ENCODE measurements at regions not wholly inside any gene's neighbourhood (a gene's known extent, or its start where the extent isn't known, plus 50 kb on each side); places are given as distances from the start of the nearest gene placed in this dataset.

DNA sequence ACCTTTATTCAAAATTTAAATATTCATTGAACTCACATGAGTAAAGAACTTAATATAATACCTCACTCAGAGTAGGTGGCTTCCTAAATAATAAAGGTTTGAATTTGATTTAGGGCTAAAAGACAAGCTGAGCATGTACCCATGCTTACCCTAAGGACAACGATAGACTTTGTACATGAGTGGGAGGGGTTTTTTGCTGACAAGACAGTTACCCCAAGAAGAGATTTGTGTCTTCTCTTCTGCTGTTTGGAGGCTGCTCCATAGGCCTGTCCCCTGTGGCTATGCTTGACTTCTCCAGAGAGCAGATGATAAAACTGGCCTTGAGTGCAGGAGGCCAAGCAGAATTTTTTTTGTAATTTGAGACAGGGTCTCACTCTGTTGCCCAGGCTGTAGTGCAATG lies 383.9 kb downstream of the TMEM182 start:
- Histone ChIP-seq H3K27ac (no peak overlapping the region), H3K4me1 (no peaks in the 10 kb centered on the region), H3K27me3 (no peaks in the 10 kb centered on the region), H3K36me3 (no peaks in the 10 kb centered on the region), H3K4me3 (no peak overlapping the region), H3K9ac (ENCODE audit: low read depth in 2 of 2, low read length in 2 of 2) (no peak overlapping the region), H3K9me3 (no peaks in the 10 kb centered on the region)
- intact Hi-C loops (cut with DNase I): no loop called here
- TF ChIP-seq, protein P1, sequence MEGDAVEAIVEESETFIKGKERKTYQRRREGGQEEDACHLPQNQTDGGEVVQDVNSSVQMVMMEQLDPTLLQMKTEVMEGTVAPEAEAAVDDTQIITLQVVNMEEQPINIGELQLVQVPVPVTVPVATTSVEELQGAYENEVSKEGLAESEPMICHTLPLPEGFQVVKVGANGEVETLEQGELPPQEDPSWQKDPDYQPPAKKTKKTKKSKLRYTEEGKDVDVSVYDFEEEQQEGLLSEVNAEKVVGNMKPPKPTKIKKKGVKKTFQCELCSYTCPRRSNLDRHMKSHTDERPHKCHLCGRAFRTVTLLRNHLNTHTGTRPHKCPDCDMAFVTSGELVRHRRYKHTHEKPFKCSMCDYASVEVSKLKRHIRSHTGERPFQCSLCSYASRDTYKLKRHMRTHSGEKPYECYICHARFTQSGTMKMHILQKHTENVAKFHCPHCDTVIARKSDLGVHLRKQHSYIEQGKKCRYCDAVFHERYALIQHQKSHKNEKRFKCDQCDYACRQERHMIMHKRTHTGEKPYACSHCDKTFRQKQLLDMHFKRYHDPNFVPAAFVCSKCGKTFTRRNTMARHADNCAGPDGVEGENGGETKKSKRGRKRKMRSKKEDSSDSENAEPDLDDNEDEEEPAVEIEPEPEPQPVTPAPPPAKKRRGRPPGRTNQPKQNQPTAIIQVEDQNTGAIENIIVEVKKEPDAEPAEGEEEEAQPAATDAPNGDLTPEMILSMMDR (IDR thresholded peaks at IDR 0.05): no peak
- no peak for DNase-seq

DNA sequence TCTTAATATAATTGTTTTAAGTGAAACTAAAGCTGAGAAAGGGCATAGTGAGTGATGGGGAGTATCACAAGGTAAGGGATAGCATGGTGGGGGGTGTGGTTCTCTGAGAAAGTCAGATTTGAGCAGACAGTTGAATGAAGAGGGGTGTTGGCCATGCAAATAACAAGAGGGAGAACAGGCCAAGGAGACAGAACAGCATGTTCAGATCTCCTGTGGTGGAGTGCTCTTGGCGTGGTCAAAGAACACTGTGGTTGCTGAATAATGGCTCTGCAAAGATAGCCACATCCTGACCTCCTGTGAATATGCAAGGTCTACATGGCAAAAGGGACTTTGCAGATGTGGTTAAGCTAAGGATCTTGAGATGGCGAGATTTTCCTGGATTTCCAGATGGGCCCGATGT lies 389.2 kb downstream of the TMEM182 start:
- Histone ChIP-seq H3K9ac (ENCODE audit: low read depth in 2 of 2, low read length in 2 of 2) (no peak overlapping the region), H3K4me1 (no peaks in the 10 kb centered on the region), H3K9me3 (no peaks in the 10 kb centered on the region), H3K27ac (no peak overlapping the region), H3K36me3 (no peaks in the 10 kb centered on the region), H3K27me3 (no peaks in the 10 kb centered on the region), H3K4me3 (no peak overlapping the region)
- TF ChIP-seq, protein P1 (IDR thresholded peaks at IDR 0.05): no peak
- intact Hi-C loops (cut with DNase I): no loop called here
- DNase-seq: no peak

DNA sequence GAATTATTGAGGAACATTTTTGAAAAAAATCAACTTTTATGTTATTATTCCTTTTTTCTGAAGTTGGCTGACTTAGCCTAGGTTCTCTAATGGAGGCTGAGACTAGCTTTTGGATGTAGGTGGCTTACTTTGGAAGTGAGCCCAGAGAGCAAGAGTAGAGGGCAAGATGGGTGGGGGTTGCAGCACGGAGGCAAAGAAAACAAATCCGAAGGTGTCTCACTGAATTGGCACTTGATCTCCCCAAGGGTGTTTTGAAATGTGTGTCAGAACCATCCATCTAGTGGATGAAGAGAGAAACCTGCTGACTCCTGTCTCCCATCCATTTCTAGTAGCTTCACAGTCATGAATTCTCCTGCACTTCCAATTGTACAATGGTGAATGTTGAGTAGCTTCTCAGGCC lies 390.7 kb downstream of the TMEM182 start:
- no peaks in the 10 kb centered on the region for H3K4me1 ChIP-seq
- no peaks in the 10 kb centered on the region for H3K27me3 ChIP-seq
- no peaks in the 10 kb centered on the region for H3K9me3 ChIP-seq
- TF ChIP-seq, protein P1 (IDR thresholded peaks at IDR 0.05): no peak
- no peaks in the 10 kb centered on the region for H3K36me3 ChIP-seq
- no peak overlapping the region for H3K27ac ChIP-seq
- no peak for DNase-seq
- intact Hi-C loops (cut with DNase I): no loop called here
- H3K4me3 ChIP-seq: no peak overlapping the region
- no peak overlapping the region for H3K9ac ChIP-seq (ENCODE audit: low read depth in 2 of 2, low read length in 2 of 2)

DNA sequence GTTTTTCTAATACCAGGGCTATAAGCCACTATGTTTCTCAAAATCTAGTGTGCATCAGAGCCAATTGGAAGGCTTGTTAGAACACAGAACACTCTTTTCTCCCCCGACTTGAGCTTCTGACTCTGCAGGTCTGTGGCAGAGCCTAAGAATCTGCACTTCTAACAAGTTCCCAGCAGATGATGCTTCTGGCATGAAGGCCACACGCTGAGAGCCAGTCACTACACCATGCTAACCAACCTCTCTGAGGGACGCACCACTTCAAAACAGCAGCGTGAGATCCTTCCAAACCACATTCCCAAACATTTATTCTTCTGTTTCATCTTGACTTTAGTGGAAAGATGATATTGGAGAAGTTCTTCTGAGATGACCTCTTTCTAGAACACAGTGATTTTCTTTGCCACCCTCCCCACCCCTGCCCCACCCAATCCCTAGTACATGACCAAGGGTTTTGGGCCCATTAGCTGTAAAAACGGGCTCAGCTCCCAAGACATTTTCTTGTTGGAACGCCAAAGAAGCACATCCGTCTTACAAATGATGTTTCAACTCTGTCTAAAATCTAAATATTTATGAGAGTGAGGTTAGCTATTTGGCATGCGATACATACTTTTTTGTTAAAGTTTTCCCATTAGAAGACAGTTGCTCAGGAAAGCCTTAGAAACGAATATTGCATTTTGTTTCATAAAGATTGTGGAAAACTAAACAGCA lies 391.9 kb downstream of the TMEM182 start:
- intact Hi-C loops (cut with DNase I): no loop called here
- Histone ChIP-seq H3K4me3 (no peak overlapping the region), H3K27me3 (no peaks in the 10 kb centered on the region), H3K9ac (ENCODE audit: low read depth in 2 of 2, low read length in 2 of 2) (no peak overlapping the region), H3K4me1 (no peaks in the 10 kb centered on the region), H3K36me3 (no peaks in the 10 kb centered on the region), H3K9me3 (no peaks in the 10 kb centered on the region), H3K27ac (no peak overlapping the region)
- DNase-seq: no peak
- TF ChIP-seq, protein P1 (IDR thresholded peaks at IDR 0.05): no peak

DNA sequence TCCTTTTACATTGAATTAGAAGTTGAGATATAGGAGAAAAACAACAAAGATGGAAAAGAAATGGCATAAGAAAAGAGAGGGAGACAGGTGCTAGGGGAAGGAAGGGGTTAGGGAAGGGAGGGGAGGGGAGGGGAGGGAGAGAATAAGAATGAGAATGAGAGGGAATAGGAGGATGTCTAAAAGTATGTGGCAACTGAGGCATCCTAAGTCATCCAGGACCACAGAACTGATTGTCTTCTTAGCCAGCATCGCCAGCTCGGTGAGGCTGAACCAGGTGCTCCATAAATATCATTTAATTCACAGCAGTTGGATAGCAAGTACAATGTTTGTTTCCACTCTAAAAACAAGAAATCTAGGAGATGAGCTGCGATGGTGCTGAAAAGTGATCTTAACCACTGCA lies 393.5 kb downstream of the TMEM182 start:
- intact Hi-C loops (cut with DNase I): no loop called here
- Histone ChIP-seq H3K27ac (no peak overlapping the region), H3K36me3 (no peaks in the 10 kb centered on the region), H3K9me3 (no peaks in the 10 kb centered on the region), H3K4me1 (no peaks in the 10 kb centered on the region), H3K27me3 (no peaks in the 10 kb centered on the region), H3K4me3 (no peak overlapping the region), H3K9ac (ENCODE audit: low read depth in 2 of 2, low read length in 2 of 2) (no peak overlapping the region)
- TF ChIP-seq, protein P1 (IDR thresholded peaks at IDR 0.05): no peak
- no peak for DNase-seq

Data from colonic mucosa (tissue), 4 donors.